ENCODE measurements at regions not wholly inside any gene's neighbourhood (a gene's known extent, or its start where the extent isn't known, plus 50 kb on each side); places are given as distances from the start of the nearest gene placed in this dataset.

DNA sequence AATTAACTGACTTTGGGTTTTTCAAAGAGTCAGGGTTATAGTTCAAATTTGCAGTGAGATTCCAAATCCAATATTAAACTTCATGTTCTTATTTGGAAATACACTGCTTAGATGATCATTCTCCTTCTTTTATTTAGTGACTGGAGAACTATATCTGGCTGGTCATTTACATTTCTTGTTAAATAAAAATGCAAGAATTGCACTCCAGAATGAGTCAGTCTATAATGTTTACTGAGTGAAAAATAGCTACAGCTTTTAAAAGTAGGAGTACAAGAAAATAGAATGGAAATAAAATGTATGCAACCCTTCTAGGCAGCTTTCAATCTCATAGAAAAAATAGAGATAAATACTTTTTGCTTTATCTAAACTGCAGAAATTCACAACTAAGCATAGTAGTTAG lies 54.5 kb upstream of the CD2AP start:
- Histone ChIP-seq H3K79me2 (ENCODE audit: insufficient read depth, low read length) (no peaks in the 10 kb centered on the region), H3K9me3 (ENCODE audit: low read length) (no peaks in the 10 kb centered on the region), H3K27ac (ENCODE audit: extremely low read length, insufficient read depth, low read length) (no peak overlapping the region), H2AFZ (ENCODE audit: low read length) (no peak overlapping the region), H3K4me1 (ENCODE audit: insufficient read depth, low read length) (no peaks in the 10 kb centered on the region), H4K20me1 (ENCODE audit: insufficient read depth, low read length) (no peaks in the 10 kb centered on the region), H3K4me3 (replicated peaks in 1 of 3; ENCODE audit: insufficient read depth in 1 of 3, low read depth in 2 of 3, low read length in 3 of 3) (no peak overlapping the region), H3K27me3 (ENCODE audit: control insufficient read depth in 1 of 2, insufficient read depth in 2 of 2, low read length in 2 of 2) (no peaks in the 10 kb centered on the region), H3K36me3 (replicated peaks in 1 of 2; ENCODE audit: control insufficient read depth in 1 of 2, insufficient read depth in 2 of 2, low read length in 2 of 2) (no peaks in the 10 kb centered on the region), H3K4me2 (ENCODE audit: low read depth, low read length) (no peak overlapping the region), H3K9ac (ENCODE audit: insufficient read depth, low read depth, low read length) (no peak overlapping the region)
- CTCF ChIA-PET (ENCODE audit: low intra/inter-chr PET ratio, low total read pairs), result no interaction called here
- in situ Hi-C loops (cut with HindIII; ENCODE audit: extremely low pct_ligation_motif_present, low pct_unique_long_range_greater_than_20kb) (no loop called here), intact Hi-C loops (cut with micrococcal nuclease; ENCODE audit: unreplicated experiment) (no loop called here)
- DNase-seq (ENCODE audit: low spot score), result no peak
- POLR2A ChIA-PET, result no interaction called here
- FAIRE-seq, result no peak
- no TSS peak for BruUV-seq (replicated peaks)
- ATAC-seq, result no peak
- TF ChIP-seq ZNF563 (CRISPR knock-in tag; IDR thresholded peaks at IDR 0.05) (no peak), ZFP36L1 (CRISPR knock-in tag; IDR thresholded peaks at IDR 0.05) (no peak), TOPORS (CRISPR knock-in tag; IDR thresholded peaks at IDR 0.05) (no peak), ELF1 (CRISPR knock-in tag; IDR thresholded peaks at IDR 0.05) (no peak), ZNF598 (CRISPR knock-in tag; IDR thresholded peaks at IDR 0.05; ENCODE audit: borderline replicate concordance) (no peak), ZNF782 (CRISPR knock-in tag; IDR thresholded peaks at IDR 0.05; ENCODE audit: borderline replicate concordance) (no peak), ZSCAN21 (CRISPR knock-in tag; IDR thresholded peaks at IDR 0.05; ENCODE audit: borderline replicate concordance) (no peak), ZNF337 (CRISPR knock-in tag; IDR thresholded peaks at IDR 0.05; ENCODE audit: borderline replicate concordance, low read depth) (no peak), ZNF3 (CRISPR knock-in tag; IDR thresholded peaks at IDR 0.05) (no peak)
- TF ChIP-seq, protein P1, sequence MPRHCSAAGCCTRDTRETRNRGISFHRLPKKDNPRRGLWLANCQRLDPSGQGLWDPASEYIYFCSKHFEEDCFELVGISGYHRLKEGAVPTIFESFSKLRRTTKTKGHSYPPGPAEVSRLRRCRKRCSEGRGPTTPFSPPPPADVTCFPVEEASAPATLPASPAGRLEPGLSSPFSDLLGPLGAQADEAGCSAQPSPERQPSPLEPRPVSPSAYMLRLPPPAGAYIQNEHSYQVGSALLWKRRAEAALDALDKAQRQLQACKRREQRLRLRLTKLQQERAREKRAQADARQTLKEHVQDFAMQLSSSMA (CRISPR knock-in tag; IDR thresholded peaks at IDR 0.05), result no peak
- TF ChIP-seq, protein P2, sequence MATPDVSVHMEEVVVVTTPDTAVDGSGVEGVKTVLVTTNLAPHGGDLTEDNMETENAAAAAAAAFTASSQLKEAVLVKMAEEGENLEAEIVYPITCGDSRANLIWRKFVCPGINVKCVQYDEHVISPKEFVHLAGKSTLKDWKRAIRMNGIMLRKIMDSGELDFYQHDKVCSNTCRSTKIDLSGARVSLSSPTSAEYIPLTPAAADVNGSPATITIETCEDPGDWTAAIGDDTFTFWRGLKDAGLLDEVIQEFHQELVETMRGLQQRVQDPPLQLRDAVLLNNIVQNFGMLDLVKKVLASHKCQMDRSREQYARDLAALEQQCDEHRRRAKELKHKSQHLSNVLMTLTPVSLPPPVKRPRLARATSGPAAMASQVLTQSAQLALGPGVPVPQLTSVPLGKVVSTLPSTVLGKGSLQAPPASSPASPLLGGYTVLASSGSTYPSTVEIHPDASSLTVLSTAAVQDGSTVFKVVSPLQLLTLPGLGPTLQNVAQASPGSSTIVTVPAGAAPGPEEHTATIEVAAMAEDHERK (CRISPR knock-in tag; IDR thresholded peaks at IDR 0.05; ENCODE audit: low read depth), result no peak
- TF ChIP-seq, protein P3, sequence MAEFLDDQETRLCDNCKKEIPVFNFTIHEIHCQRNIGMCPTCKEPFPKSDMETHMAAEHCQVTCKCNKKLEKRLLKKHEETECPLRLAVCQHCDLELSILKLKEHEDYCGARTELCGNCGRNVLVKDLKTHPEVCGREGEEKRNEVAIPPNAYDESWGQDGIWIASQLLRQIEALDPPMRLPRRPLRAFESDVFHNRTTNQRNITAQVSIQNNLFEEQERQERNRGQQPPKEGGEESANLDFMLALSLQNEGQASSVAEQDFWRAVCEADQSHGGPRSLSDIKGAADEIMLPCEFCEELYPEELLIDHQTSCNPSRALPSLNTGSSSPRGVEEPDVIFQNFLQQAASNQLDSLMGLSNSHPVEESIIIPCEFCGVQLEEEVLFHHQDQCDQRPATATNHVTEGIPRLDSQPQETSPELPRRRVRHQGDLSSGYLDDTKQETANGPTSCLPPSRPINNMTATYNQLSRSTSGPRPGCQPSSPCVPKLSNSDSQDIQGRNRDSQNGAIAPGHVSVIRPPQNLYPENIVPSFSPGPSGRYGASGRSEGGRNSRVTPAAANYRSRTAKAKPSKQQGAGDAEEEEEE (CRISPR knock-in tag; IDR thresholded peaks at IDR 0.05; ENCODE audit: borderline replicate concordance), result no peak

Data from HepG2 (cell line).